ENCODE measurements at regions not wholly inside any gene's neighbourhood (a gene's known extent, or its start where the extent isn't known, plus 50 kb on each side); places are given as distances from the start of the nearest gene placed in this dataset.

GRCh38 chr21:26739189-26739588, 106.0 kb downstream of the ADAMTS1 start:
- DNase-seq (ENCODE audit: low read depth, low spot score) = no peak

GRCh38 chr21:26736449-26736848, 108.8 kb downstream of the ADAMTS1 start:
- no peak for DNase-seq (ENCODE audit: low read depth, low spot score)

- DNase-seq (ENCODE audit: low read depth, low spot score) = no peak
These were observed 112.6 kb downstream of the ADAMTS1 start for GRCh38 chr21:26732432-26733221.

GRCh38 chr21:26719750-26720149, 125.5 kb downstream of the ADAMTS1 start:
- DNase-seq (ENCODE audit: low read depth, low spot score) = no peak

GRCh38 chr21:26717146-26717739, 128.0 kb downstream of the ADAMTS1 start:
- DNase-seq (ENCODE audit: low read depth, low spot score) = no peak

GRCh38 chr21:26715878-26716506, 129.2 kb downstream of the ADAMTS1 start:
- peak; percentile 23 for DNase-seq (ENCODE audit: low read depth, low spot score)

GRCh38 chr21:26715116-26715515, 130.1 kb downstream of the ADAMTS1 start:
- no peak for DNase-seq (ENCODE audit: low read depth, low spot score)

- DNase-seq (ENCODE audit: low read depth, low spot score) = no peak
These were observed 135.1 kb downstream of the ADAMTS1 start for GRCh38 chr21:26710155-26710554.

- DNase-seq (ENCODE audit: low read depth, low spot score) = no peak
These were observed 136.0 kb upstream of the CYYR1 start for GRCh38 chr21:26709090-26709489.

GRCh38 chr21:26708223-26708800, 135.2 kb upstream of the CYYR1 start:
- DNase-seq (ENCODE audit: low read depth, low spot score) = no peak

- no peak for DNase-seq (ENCODE audit: low read depth, low spot score)
These were observed 134.2 kb upstream of the CYYR1 start for GRCh38 chr21:26707246-26707645.

GRCh38 chr21:26698416-26698815, 125.3 kb upstream of the CYYR1 start:
- DNase-seq (ENCODE audit: low read depth, low spot score) = no peak

GRCh38 chr21:26691416-26691815, 118.3 kb upstream of the CYYR1 start:
- no peak for DNase-seq (ENCODE audit: low read depth, low spot score)

GRCh38 chr21:26686705-26687104, 113.6 kb upstream of the CYYR1 start:
- no peak for DNase-seq (ENCODE audit: low read depth, low spot score)

GRCh38 chr21:26686278-26686677, 113.2 kb upstream of the CYYR1 start:
- DNase-seq (ENCODE audit: low read depth, low spot score) = no peak

- no peak for DNase-seq (ENCODE audit: low read depth, low spot score)
These were observed 111.8 kb upstream of the CYYR1 start for GRCh38 chr21:26684889-26685288.

- no peak for DNase-seq (ENCODE audit: low read depth, low spot score)
These were observed 110.9 kb upstream of the CYYR1 start for GRCh38 chr21:26683996-26684395.

- no peak for DNase-seq (ENCODE audit: low read depth, low spot score)
These were observed 106.2 kb upstream of the CYYR1 start for GRCh38 chr21:26679284-26679683.

GRCh38 chr21:26674323-26674722, 101.2 kb upstream of the CYYR1 start:
- no peak for DNase-seq (ENCODE audit: low read depth, low spot score)

- DNase-seq (ENCODE audit: low read depth, low spot score) = no peak
These were observed 96.2 kb upstream of the CYYR1 start for GRCh38 chr21:26669215-26669764.

- no peak for DNase-seq (ENCODE audit: low read depth, low spot score)
These were observed 86.7 kb upstream of the CYYR1 start for GRCh38 chr21:26659757-26660156.

- DNase-seq (ENCODE audit: low read depth, low spot score) = no peak
These were observed 86.1 kb upstream of the CYYR1 start for GRCh38 chr21:26659182-26659581.
